SK-N-SH treated with all-trans-retinoic acid at 6 μM for 48 hours (cell line): ENCODE measurements at regions not wholly inside any gene's neighbourhood (a gene's known extent, or its start where the extent isn't known, plus 50 kb on each side); places are given as distances from the start of the nearest gene placed in this dataset.

Source experiments
- CSRNP3 ChIP-seq: fragments of 250-450 bp; sonication (Bioruptor Pico); IDR thresholded peaks from 2 replicates; pipeline ENCODE4 v1.5.1; 2021; ENCODE audit warnings: mild to moderate bottlenecking, moderate library complexity
- ESRRG ChIP-seq: fragments of 250-450 bp; sonication (Bioruptor Pico); IDR thresholded peaks from 2 replicates; pipeline ENCODE4 v1.6.1; 2021; ENCODE audit warnings: mild to moderate bottlenecking
- OSR1 ChIP-seq: fragments of 250-450 bp; sonication (Bioruptor Pico); IDR thresholded peaks from 2 replicates; pipeline ENCODE4 v1.8.0; 2022; ENCODE audit warnings: moderate library complexity, mild to moderate bottlenecking, inconsistent platforms
- ZC3H10 ChIP-seq: fragments of 250-450 bp; sonication (Bioruptor Pico); IDR thresholded peaks from 2 replicates; pipeline ENCODE4 v1.5.1; 2021; ENCODE audit warnings: mild to moderate bottlenecking, moderate library complexity
- ZFP3 ChIP-seq: fragments of 250-450 bp; sonication (Bioruptor Pico); IDR thresholded peaks from 2 replicates; pipeline ENCODE4 v1.5.0; 2020; ENCODE audit warnings: mild to moderate bottlenecking, moderate library complexity

DNA sequence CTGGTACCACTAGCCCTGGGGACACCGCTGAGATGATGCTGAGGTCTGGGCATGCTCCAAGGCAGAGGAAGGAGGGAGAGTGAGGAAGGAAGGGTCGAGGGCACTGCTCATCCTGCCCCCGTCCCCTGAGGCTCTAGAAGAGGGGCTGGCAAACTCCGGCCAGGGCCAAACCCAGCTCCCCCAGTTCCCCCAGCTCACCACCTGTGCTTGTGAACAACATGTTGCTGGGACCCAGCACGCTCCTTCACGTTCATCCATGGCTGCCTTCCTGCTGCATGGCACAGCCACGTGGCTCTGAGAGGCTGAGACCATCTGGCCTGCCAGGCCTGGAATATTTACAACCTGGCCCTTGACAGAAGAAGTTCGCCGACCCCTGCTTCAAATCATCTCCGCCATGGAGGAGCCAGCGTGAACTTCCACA, 81.2 kb downstream of the RBFOX3 start:
- TF ChIP-seq CSRNP3 (CRISPR knock-in tag) (no peak), ZFP3 (CRISPR knock-in tag) (no peak), ZC3H10 (CRISPR knock-in tag) (no peak), ESRRG (CRISPR knock-in tag) (no peak), OSR1 (CRISPR knock-in tag) (no peak)
